Progenitor cell of endocrine pancreas (in vitro differentiated cells): ENCODE measurements at regions not wholly inside any gene's neighbourhood (a gene's known extent, or its start where the extent isn't known, plus 50 kb on each side); places are given as distances from the start of the nearest gene placed in this dataset.

Experiments used
- DNase-seq: peaks from one replicate; pipeline ENCODE4 v3.0.0; 2021; ENCODE audit warnings: low spot score; ENCODE audit not compliant: unreplicated experiment
- H3K27ac Mint-ChIP-seq: 2 replicates; pipeline ENCODE4 v1.8.0; 2021; ENCODE audit warnings: mild to moderate bottlenecking, moderate library complexity, mixed read lengths
- H3K27me3 Mint-ChIP-seq: 2 replicates; pipeline ENCODE4 v1.8.0; 2021; ENCODE audit warnings: mixed read lengths
- H3K36me3 Mint-ChIP-seq: 2 replicates; pipeline ENCODE4 v1.8.0; 2022; ENCODE audit warnings: mixed read lengths; ENCODE audit not compliant: insufficient read depth
- H3K4me1 Mint-ChIP-seq: 2 replicates; pipeline ENCODE4 v1.8.0; 2021; ENCODE audit warnings: low read depth, mixed read lengths
- H3K4me3 Mint-ChIP-seq: 2 replicates; pipeline ENCODE4 v1.8.0; 2021; ENCODE audit warnings: low read depth, mild to moderate bottlenecking, moderate library complexity, mixed read lengths
- H3K9me3 Mint-ChIP-seq: 2 replicates; pipeline ENCODE4 v1.8.0; 2021; ENCODE audit warnings: low read depth, mixed read lengths
- CTCF ChIP-seq: fragments of 200-600 bp; sonication (generic); IDR thresholded peaks from one replicate; pipeline ENCODE4 v1.5.0; 2021; ENCODE audit warnings: antibody characterized with exemption, mild to moderate bottlenecking; ENCODE audit not compliant: unreplicated experiment

GRCh38 chr10:131621784-131622624 lies 278.8 kb upstream of the PPP2R2D start:
- H3K27me3 Mint-ChIP-seq: peaks cover 2% of the 10 kb centered on the region
- no peak for TF ChIP-seq CTCF
- H3K4me3 Mint-ChIP-seq: no peak overlapping the region
- H3K36me3 Mint-ChIP-seq: no peaks in the 10 kb centered on the region
- H3K27ac Mint-ChIP-seq: no peak overlapping the region
- no peaks in the 10 kb centered on the region for H3K9me3 Mint-ChIP-seq
- H3K4me1 Mint-ChIP-seq: peaks cover 2% of the 10 kb centered on the region
- no peak for DNase-seq

GRCh38 chr10:131625041-131625440 lies 275.8 kb upstream of the PPP2R2D start:
- no peak overlapping the region for H3K4me3 Mint-ChIP-seq
- no peak for DNase-seq
- peaks cover 2% of the 10 kb centered on the region for H3K36me3 Mint-ChIP-seq
- TF ChIP-seq CTCF: no peak
- H3K4me1 Mint-ChIP-seq: peaks cover 2% of the 10 kb centered on the region
- peaks cover 13% of the 10 kb centered on the region for H3K9me3 Mint-ChIP-seq
- H3K27ac Mint-ChIP-seq: no peak overlapping the region
- H3K27me3 Mint-ChIP-seq: no peaks in the 10 kb centered on the region

GRCh38 chr10:131626274-131626673 lies 274.5 kb upstream of the PPP2R2D start:
- H3K36me3 Mint-ChIP-seq: peaks cover 2% of the 10 kb centered on the region

GRCh38 chr10:131629026-131629770 lies 271.6 kb upstream of the PPP2R2D start:
- Mint-ChIP-seq H3K9me3 (peaks cover 18% of the 10 kb centered on the region), H3K4me3 (no peak overlapping the region), H3K27me3 (no peaks in the 10 kb centered on the region), H3K27ac (no peak overlapping the region), H3K4me1 (peaks cover 4% of the 10 kb centered on the region), H3K36me3 (peaks cover 2% of the 10 kb centered on the region)
- no peak for TF ChIP-seq CTCF
- DNase-seq: no peak

More at GRCh38 chr10:131626274-131626673, 274.5 kb upstream of the PPP2R2D start:
- no peaks in the 10 kb centered on the region for H3K27me3 Mint-ChIP-seq
- DNase-seq: no peak
- no peak for TF ChIP-seq CTCF
- H3K9me3 Mint-ChIP-seq: peaks cover 13% of the 10 kb centered on the region
- H3K4me3 Mint-ChIP-seq: no peak overlapping the region
- H3K4me1 Mint-ChIP-seq: peaks cover 6% of the 10 kb centered on the region
- H3K27ac Mint-ChIP-seq: no peak overlapping the region

- no peak overlapping the region for H3K27ac Mint-ChIP-seq
- no peak overlapping the region for H3K4me3 Mint-ChIP-seq
- H3K36me3 Mint-ChIP-seq: peaks cover 2% of the 10 kb centered on the region
- peaks cover 5% of the 10 kb centered on the region for H3K4me1 Mint-ChIP-seq
- H3K27me3 Mint-ChIP-seq: no peaks in the 10 kb centered on the region
- TF ChIP-seq CTCF: no peak
- no peak for DNase-seq
- H3K9me3 Mint-ChIP-seq: peaks cover 21% of the 10 kb centered on the region
Measured at GRCh38 chr10:131630772-131631258, 270.0 kb upstream of the PPP2R2D start.
